Activated CD4-positive, alpha-beta T cell treated with anti-CD3 and anti-CD28 coated beads, Interleukin-2, Interleukin-6, amounts not matched to agents 100 ng/mL and 50 ng/mL, durations not matched to agents 16 hours and 8 hours (primary cell): ENCODE measurements at regions not wholly inside any gene's neighbourhood (a gene's known extent, or its start where the extent isn't known, plus 50 kb on each side); places are given as distances from the start of the nearest gene placed in this dataset.
"Not testable (repeated sequence)": the region's sequence is repeated elsewhere in the genome, so short reads cannot be mapped to it uniquely, and the experiment has no call there.

Source experiments
- DNase-seq: peaks from one replicate; pipeline ENCODE4 v3.0.0-alpha.2; 2020

GRCh38 chr10:2618690-2619089, 448.7 kb upstream of the PFKP start:
- DNase-seq, result no peak

DNA sequence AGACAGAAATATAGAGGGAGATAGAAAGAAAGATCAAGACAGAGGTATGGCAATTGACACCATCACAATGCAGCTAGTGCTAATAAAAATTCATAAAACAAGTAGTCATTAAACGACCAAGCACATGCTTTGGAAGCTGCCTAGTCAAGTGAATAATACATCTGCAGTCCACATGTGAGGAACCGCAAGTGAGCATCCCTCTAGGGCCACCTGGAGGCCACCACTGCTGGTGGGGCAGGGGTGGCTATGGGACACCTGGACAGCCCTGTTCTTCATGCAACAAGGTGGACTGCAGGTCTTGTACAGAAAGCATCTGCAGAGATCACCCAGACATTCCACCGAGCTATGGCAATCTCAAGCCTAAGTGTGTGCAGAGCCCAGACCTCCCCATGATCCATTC, 451.1 kb upstream of the PFKP start:
- no peak for DNase-seq

DNA sequence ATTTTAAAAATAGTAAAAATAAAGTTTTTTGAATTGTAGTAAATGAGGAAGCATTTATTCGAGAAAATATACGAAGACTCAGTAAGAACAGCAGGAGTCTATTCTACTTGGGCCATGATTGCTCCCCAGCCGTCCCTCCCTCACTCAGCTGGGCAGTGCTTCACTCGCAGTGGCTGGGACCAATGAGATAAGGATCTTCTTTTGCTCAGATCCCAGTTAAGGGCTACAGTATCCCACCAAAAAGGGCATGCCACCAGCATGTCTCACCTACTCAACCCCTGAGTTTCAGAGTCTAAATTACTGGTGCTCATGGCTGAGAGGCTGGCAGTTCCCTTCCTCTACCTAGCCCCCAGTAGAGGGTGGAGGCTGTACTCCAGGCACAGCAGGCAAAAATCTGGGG, 455.7 kb upstream of the PFKP start:
- DNase-seq, result no peak

DNA sequence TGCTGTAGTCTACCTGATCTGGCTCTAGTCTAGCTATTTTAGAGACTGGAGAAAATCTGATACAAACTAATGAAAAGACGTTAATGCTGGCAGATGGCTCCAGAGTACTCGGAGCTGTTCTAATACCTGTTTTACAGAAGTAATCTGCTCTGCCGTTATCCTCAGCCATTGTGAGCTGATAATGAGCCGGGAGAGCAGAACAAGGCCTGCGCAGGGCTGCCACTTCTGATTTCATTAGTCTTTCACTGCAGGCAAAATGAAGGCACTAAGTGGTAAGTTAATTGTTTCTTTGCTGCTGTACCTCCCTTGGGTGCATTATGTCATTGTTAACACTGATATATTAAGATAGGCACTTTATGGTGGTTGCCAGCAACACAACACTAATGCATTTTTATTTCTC, 456.4 kb upstream of the PFKP start:
- no peak for DNase-seq

GRCh38 chr10:2604891-2605290, 462.5 kb upstream of the PFKP start:
- DNase-seq, result no peak

DNA sequence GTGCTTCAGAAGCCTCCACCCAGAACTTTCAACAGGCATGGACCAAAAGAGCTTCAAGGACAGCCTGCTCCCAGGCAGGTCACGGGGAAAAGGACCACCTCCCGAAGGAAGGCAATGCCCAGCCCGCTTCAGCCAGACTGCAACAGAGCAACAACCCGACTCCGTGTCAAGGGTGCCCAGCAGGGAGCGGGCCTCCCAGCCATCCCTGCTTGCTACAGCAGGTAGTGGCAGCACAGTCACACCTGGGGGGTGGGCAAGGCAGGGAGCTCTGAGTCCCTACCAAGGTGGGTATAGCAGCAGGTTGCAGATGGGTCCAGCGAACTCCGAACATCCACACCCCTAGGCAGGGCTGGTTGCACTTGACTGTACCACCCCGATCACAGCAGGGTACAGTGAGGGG, 467.8 kb upstream of the PFKP start:
- no peak for DNase-seq

GRCh38 chr10:2592360-2593160, 474.8 kb upstream of the PFKP start:
- DNase-seq, result no peak

GRCh38 chr10:2589196-2589595, 478.2 kb upstream of the PFKP start:
- DNase-seq, result no peak

DNA sequence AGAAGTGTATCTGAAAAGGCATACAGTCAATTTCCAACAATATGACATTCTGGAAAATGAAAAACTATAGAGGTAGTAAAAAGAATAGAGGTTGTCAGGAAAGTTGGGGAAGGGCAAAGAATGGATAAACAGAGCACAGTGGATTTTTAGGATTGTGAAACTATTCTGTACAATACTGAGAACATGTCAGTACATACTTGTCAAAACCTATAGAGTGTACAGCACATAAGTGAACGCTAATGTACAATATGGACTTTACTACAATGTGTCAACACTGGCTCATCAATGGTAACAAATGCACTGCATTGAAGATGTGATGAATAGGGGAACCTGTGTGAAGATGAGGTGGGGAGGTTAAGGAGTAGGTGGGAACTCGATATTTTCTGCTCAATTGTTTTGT, 483.0 kb upstream of the PFKP start:
- no peak for DNase-seq

GRCh38 chr10:2576892-2577291, 490.5 kb upstream of the PFKP start:
- no peak for DNase-seq

DNA sequence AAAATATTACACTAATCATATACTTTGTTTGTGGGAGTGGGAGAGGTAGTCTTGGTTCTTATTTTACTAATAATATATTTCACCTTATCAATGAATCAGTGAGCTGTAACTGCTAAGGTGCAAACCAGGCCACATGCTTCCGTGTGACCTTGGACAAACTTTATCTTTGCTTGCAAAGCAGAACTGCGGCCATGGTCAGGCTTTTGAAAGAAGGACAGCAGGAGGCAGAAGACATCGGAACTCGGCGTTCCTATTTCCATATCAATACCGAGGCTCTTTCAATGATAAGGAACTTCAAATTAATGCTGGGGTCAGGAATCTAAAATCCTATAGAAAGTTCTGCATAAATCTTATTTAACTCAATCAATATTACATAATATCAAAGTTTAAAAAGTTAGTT, 491.9 kb upstream of the PFKP start:
- DNase-seq, result no peak

DNA sequence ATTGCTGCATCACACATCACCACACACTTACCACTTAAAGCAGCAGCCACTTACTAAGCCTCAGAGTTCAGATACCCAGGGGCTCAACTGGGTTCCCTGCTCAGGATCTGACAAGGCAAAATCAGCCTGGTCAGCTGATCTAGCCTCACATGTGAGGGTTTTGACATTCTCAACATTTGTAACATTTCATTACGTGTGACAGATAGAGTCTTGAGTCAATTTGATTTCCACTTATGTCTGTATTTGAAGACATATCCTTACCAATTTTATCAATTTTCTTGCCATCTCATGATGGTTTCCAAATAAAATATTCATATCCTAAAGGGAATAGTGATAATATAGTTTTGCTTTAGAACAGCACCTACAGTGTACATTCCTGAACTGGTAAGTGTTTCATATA, 494.7 kb upstream of the PFKP start:
- DNase-seq, result no peak

DNA sequence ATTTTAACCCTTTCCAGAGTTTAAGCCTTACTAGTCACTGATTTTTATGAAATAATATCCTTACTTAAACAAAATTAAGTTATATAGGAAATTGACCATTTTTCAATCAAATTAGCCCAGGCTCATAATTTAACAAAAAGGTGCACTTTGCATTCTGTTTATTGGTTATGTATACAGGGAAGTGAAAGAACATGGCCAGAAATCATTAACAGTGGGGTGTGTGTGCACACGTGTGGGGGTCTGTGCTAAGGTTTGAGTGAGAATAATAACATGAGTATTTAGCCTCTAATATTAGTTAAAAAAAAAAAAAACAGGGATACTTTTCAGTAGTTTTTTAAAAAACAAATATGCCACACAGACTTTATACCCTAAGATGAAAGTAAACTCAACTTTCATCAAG, 510.5 kb upstream of the PFKP start:
- no peak for DNase-seq

GRCh38 chr10:2548071-2548470, 519.3 kb upstream of the PFKP start:
- DNase-seq, result no peak

DNA sequence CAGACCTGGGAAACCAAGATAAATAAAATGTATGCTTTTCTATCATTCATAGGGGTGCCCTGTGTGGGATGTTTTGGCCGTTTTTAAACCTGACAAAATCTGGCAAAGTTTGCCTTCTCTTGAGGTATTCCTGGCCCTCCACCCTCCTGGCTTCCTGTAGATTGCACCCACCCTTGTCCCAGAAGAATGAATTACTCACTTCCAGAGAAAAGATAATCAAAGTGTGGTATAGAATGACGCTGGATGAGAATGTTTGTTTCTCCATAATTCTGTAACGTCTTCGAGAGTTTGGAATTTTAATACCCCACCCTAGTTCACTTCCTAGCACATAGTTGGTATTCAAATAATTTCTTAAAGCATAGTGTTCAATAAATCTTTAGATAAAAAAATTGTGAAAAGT, 519.7 kb upstream of the PFKP start:
- no peak for DNase-seq

DNA sequence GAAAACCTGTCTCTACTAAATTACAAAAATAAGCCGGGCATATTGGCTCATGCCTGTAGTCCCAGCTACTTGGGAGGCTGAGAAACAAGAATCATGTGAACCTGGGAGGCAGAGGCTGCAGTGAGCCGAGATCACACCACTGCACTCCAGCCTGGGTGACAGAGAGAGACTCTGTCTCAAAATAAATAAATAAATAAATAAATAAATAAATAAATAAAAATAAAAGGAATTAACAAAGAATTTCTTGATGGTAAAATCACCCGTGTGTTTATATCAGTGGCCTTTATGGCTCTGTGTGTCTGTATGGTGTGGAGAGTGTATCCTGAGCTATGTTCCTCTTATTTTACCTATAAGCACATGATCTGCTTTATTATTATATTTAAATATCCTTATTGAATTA, 520.5 kb upstream of the PFKP start:
- not testable (repeated sequence) for DNase-seq

DNA sequence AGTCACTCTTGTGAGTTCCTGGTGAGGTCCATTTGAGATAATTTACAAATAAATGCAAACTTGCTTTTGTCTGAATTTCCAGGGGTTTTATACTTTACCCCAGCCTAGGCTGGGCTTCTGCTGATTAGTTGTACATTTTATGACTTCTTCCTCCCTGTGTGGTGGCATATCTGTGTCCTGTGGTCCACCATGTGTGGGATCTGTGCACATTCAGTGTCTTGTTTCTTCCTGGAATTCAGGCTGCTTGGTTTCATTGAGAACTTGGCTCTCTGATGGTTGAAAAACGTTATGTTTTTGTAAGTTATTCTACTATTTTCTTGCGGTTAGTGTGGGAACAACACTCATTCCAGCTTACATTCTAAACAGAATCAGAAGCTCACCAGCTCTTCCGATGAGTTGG, 523.4 kb upstream of the PFKP start:
- no peak for DNase-seq

DNA sequence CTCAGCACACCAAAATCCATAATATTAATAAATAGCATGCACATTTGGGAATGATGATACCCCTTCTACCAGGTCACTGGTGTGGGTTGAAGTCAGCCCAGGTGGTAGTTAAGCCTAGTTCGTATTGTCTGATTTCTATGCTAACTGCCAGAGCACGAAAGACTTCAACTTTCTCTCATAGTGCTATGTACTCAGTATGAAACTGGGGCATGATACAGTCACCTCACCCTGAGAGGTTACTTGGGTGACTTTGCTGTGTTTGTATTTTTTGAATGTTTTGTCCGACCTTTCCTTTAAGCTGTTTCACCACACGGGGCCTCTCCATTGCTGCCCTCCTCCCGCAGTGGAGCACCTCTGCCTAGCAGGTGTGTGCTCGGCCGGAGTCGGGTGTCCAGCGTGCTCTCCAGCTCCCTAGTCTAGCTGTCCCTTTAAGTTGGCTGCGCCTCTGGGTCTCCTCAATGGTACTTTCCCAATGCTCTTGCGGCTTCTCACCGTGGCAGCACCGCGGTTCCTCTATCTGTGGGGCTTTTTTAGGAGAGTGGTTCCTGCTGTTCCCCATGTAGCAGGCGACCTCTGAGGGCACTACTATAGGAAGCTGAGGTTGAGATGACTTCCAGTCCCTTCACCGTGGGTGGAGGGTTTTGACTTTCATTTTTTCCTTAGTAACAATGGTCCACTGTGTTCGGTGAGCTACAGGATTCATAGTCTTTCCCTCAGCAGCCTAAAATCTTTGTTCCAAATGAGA, 524.0 kb upstream of the PFKP start:
- no peak for DNase-seq

- DNase-seq, result no peak
These were observed 526.2 kb upstream of the PFKP start for GRCh38 chr10:2541176-2541575.

GRCh38 chr10:2529945-2530344, 537.4 kb upstream of the PFKP start:
- no peak for DNase-seq

- no peak for DNase-seq
These were observed 541.6 kb upstream of the PFKP start for GRCh38 chr10:2525781-2526180.

- DNase-seq, result no peak
These were observed 548.2 kb upstream of the PFKP start for GRCh38 chr10:2519139-2519538.

GRCh38 chr10:2509081-2509531, 558.2 kb upstream of the PFKP start:
- no peak for DNase-seq

DNA sequence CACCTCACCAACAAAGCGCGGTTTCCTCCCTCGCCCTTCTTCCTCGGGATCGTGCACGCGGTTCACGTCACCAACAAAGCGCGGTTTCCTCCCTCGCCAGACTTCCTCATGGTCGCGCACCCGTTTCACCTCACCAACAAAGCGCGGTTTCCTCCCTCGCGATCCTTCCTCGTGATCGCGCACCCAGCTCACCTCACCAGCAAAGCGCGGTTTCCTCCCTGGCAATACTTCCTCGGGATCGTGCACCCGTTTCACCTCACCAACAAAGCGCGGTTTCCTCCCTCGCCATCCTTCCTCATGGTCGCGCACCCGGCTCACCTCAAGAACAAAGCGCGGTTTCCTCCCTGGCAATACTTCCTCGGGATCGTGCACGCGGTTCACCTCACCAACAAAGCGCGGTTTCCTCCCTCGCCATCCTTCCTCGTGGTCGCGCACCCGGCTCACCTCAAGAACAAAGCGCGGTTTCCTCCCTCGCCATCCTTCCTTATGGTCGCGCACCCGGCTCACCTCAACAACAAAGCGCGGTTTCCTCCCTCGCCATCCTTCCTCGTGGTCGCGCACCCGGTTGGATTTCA, 565.9 kb upstream of the PFKP start:
- DNase-seq, result peak; percentile 2
